Fibroblast of mammary gland (primary cell): ENCODE measurements at regions not wholly inside any gene's neighbourhood (a gene's known extent, or its start where the extent isn't known, plus 50 kb on each side); places are given as distances from the start of the nearest gene placed in this dataset.

ENCODE experiments used
- DNase-seq: peaks from one replicate; pipeline ENCODE4 v3.0.0-alpha.2; 2010; ENCODE audit warnings: low read depth
- H3K4me3 ChIP-seq: 2 replicates; pipeline ENCODE4 v1.5.1; 2011; ENCODE audit warnings: low read depth, mild to moderate bottlenecking, low read length, moderate library complexity; ENCODE audit not compliant: control insufficient read depth
- TF ChIP-seq, protein P1 (sequence below): conservative IDR thresholded peaks from 2 replicates; pipeline ENCODE4 v1.5.1; 2011; ENCODE audit warnings: low read depth, low read length, inconsistent platforms; ENCODE audit not compliant: control insufficient read depth, insufficient read depth

DNA sequence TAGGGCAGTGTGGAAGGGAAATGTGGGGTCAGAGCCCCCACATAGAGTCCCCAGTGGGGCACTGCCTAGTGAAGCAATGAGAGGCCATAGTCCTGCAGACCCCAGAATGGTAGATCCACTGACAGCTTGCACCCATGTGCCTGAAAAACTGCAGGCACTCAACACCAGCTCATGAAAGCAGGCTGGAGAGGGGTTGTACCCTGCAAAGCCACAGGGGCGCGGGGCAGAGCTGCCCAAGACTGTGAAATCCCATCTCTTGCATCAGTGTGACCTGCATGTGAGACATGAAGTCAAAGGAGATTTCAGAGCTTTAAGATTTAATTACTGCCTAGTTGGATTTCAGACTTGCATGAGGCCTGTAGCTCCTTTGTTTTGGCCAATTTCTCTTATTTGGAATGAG, 224.0 kb downstream of the TXNL1 start:
- TF ChIP-seq, protein P1, sequence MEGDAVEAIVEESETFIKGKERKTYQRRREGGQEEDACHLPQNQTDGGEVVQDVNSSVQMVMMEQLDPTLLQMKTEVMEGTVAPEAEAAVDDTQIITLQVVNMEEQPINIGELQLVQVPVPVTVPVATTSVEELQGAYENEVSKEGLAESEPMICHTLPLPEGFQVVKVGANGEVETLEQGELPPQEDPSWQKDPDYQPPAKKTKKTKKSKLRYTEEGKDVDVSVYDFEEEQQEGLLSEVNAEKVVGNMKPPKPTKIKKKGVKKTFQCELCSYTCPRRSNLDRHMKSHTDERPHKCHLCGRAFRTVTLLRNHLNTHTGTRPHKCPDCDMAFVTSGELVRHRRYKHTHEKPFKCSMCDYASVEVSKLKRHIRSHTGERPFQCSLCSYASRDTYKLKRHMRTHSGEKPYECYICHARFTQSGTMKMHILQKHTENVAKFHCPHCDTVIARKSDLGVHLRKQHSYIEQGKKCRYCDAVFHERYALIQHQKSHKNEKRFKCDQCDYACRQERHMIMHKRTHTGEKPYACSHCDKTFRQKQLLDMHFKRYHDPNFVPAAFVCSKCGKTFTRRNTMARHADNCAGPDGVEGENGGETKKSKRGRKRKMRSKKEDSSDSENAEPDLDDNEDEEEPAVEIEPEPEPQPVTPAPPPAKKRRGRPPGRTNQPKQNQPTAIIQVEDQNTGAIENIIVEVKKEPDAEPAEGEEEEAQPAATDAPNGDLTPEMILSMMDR, result no peak
- H3K4me3 ChIP-seq, result no peak overlapping the region
- DNase-seq, result no peak

DNA sequence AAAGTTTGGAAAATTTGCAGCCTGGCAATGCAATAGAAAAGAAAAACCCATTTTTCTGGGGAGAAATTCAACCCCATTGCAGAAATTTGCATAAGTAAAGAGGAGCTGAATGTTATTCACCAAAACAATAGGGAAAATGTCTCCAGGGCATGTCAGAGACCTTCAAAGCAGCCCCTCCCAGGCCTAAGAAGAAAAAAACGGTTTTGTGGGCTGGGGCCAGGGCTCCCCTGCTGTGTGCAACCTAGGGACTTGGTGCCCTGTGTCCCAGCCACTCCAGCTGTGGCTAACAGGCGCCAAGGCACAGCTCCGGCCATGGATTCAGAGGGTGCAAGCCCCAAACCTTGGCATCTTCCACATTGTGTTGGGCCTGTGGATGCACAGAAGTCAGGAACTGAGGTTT, 224.5 kb downstream of the TXNL1 start:
- no peak for DNase-seq
- TF ChIP-seq, protein P1, result no peak
- H3K4me3 ChIP-seq, result no peak overlapping the region

DNA sequence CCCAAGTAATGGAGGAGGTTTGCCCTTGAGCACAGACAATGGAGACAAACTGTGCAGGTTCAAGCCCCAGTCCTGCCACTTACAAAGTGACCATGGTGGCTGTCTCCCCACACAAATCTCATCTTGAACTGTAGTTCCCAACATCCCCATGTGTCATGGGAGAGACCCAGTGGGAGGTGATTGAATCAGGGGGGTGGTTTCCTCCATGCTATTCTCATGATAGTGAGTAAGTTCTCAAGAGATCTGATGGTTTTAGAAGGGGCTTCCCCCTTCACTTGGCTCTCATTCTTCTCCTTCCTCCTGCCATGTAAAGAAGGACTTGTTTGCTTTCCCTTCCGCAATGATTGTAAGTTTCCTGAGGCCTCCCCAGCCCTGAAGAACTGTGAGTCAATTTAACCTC, 225.4 kb downstream of the TXNL1 start:
- DNase-seq, result no peak
- TF ChIP-seq, protein P1, result no peak
- H3K4me3 ChIP-seq, result no peak overlapping the region

DNA sequence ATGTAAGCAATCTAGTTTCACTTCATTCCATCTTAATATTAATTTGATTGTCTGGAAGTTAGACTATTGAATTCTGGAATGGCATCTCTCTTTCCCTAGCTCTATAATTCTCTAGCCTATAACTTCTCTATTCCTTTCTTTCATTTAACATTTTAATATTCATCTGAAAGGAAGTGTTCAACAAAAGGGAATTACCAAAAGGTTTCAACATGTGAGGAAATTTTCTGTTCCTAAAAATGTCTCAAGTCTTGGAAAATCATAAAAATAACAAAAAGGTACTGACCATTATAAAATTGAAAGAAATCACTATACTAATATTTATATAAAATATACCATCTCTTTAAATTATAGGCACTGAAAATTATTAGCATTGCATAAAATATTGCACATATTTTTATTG, 228.7 kb downstream of the TXNL1 start:
- no peak for DNase-seq

DNA sequence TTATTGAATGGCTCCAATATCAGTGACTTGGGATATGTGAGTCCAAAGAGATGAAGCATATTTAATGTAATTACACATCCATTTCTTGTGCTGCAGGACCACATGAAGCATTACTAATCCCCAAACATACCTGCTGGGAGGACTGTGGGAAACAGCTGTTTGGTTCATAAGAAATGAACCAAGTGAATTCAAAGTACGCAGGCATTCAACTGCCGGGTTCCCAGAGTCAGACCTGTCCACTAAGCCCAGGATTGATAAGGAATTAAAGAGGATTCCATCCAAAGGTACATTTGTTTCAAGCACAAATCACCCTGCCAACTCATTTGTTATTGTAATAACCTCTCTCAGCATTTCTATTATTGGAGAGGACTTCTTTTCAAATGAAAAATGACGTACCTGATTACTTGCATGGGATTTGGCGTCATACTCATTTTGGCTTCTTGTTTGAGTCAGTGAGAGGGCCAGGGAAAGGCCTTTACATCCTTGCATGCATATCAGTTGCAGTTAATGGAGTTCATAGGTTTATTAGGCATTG, 230.7 kb downstream of the TXNL1 start:
- no peak overlapping the region for H3K4me3 ChIP-seq
- TF ChIP-seq, protein P1, result no peak
- no peak for DNase-seq

More for the DNA sequence above, 228.7 kb downstream of the TXNL1 start:
- no peak overlapping the region for H3K4me3 ChIP-seq
- TF ChIP-seq, protein P1, result no peak

DNA sequence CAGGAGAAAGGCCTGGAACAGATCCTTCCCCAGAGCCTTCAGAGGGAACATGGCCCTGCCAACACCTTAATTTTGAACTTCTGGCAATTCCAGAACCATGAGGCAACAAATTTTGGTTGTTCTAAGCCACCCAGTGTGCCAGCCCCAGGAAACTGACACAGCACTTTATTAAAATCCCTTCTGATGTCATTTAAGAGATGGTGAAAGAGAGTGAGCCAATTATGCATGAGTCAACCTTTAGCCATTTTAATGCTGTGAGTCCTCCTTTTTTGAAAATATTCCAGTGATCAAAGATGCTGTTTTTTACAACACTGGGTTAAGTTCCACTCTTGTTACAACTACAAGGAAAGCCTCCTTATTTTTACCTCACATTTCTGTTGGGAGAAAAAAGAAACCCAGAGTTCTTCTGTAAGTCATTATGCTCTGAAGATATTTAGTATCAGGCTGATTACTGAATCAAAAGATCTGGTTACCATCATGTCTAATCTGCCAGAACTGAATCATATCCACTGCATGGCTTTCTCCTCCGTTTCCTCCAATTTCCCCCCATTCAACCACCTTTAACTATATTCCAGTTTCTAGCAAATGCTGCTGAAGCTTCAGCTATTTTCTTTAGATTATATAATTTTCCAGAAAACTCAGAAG, 235.4 kb downstream of the TXNL1 start:
- DNase-seq, result peak; percentile 93
- H3K4me3 ChIP-seq, result no peak overlapping the region
- TF ChIP-seq, protein P1, result no peak
